ENCODE measurements at regions not wholly inside any gene's neighbourhood (a gene's known extent, or its start where the extent isn't known, plus 50 kb on each side); places are given as distances from the start of the nearest gene placed in this dataset.

DNA sequence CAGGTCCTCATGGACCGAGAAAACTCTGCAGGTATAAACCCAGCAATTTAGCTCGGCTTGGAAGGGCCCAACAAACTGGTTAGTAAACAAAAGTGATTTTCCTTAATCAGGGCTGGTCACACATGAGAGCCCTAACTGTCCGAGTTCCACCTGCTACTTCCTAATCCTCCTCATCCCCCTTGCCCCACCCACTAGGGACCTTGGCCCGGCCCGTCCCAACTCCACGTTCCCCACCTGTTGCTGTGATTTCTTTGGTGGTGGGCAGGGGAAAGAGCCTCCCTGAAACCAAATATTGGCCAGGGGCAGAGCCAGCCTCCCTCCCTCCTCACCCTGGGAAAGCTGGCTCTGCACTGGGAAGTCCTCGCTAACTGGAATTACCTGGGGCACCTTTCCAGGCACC is 304.2 kb upstream of the PROX1 start:
- Histone ChIP-seq H3K4me1 (no peaks in the 10 kb centered on the region), H3K27me3 (ENCODE audit: control insufficient read depth, insufficient read depth, low read length) (no peaks in the 10 kb centered on the region)

DNA sequence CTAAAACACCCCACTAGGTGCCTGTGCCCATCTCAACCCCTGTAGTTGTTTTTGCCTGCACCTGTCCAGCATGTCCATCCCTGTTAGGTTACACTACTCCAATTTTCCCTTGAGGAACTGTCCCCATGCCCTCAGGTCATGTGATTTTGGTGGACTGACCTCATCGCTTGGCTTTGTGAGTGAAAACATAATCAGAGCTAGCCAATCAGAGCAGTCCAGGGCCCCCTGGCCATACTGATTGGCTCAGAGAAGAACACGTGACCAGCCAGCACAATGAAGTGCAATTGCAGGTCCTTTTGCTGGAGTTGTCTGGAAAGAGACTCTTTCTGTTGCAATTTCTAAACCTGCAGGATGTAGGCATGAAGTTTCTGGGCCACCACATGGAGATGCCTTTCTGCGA is 303.3 kb upstream of the PROX1 start:
- Histone ChIP-seq H3K27me3 (ENCODE audit: control insufficient read depth, insufficient read depth, low read length) (no peaks in the 10 kb centered on the region), H3K79me2 (no peaks in the 10 kb centered on the region), H3K36me3 (ENCODE audit: control insufficient read depth, insufficient read depth, low read length) (no peaks in the 10 kb centered on the region), H3K9ac (no peak overlapping the region), H3K4me2 (ENCODE audit: low read length) (no peak overlapping the region), H3K4me3 (ENCODE audit: low read depth, low read length) (no peak overlapping the region), H2AFZ (no peak overlapping the region), H3K4me1 (no peaks in the 10 kb centered on the region), H3K9me3 (ENCODE audit: control insufficient read depth, low read length) (no peaks in the 10 kb centered on the region), H3K27ac (no peak overlapping the region)
- TF ChIP-seq, protein P1, sequence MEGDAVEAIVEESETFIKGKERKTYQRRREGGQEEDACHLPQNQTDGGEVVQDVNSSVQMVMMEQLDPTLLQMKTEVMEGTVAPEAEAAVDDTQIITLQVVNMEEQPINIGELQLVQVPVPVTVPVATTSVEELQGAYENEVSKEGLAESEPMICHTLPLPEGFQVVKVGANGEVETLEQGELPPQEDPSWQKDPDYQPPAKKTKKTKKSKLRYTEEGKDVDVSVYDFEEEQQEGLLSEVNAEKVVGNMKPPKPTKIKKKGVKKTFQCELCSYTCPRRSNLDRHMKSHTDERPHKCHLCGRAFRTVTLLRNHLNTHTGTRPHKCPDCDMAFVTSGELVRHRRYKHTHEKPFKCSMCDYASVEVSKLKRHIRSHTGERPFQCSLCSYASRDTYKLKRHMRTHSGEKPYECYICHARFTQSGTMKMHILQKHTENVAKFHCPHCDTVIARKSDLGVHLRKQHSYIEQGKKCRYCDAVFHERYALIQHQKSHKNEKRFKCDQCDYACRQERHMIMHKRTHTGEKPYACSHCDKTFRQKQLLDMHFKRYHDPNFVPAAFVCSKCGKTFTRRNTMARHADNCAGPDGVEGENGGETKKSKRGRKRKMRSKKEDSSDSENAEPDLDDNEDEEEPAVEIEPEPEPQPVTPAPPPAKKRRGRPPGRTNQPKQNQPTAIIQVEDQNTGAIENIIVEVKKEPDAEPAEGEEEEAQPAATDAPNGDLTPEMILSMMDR (IDR thresholded peaks at IDR 0.05), result no peak

More for the DNA sequence above, 304.2 kb upstream of the PROX1 start:
- Histone ChIP-seq H3K36me3 (ENCODE audit: control insufficient read depth, insufficient read depth, low read length) (no peaks in the 10 kb centered on the region), H3K9me3 (ENCODE audit: control insufficient read depth, low read length) (no peaks in the 10 kb centered on the region), H3K4me3 (ENCODE audit: low read depth, low read length) (no peak overlapping the region), H3K9ac (no peak overlapping the region), H2AFZ (no peak overlapping the region), H3K4me2 (ENCODE audit: low read length) (no peak overlapping the region), H3K27ac (no peak overlapping the region), H3K79me2 (no peaks in the 10 kb centered on the region)
- TF ChIP-seq, protein P1 (IDR thresholded peaks at IDR 0.05), result no peak

DNA sequence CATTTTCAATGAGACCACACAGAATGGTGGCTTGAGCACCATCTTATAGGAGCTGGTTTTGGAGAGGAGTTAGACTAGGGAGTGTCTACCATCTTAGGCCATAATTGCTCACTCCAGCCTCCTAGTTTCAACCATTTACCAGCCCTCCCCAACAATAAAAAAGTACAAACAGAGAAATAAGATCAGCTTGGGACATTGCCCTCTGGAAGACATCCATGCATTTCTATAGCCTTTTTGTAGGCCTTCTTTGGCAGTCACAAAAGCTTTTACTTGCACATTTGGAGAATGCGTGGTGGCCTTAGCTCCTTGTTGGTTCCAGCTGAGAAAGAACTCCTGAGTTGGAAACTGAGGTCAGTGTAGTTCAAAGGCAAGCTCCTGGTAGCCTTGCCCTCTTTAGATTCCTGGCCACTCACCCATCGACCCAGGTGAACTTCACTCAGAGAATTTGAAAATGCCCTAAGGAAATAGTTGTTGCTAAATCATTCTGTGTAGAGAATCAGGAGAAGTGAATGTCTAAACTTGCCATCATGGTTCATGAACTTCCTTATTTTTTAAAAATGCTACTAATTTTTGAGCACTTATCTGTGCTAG is 301.7 kb upstream of the PROX1 start:
- Histone ChIP-seq H3K79me2 (no peaks in the 10 kb centered on the region), H3K36me3 (ENCODE audit: control insufficient read depth, insufficient read depth, low read length) (no peaks in the 10 kb centered on the region), H3K4me2 (ENCODE audit: low read length) (no peak overlapping the region), H3K4me1 (no peaks in the 10 kb centered on the region), H2AFZ (no peak overlapping the region), H3K9ac (no peak overlapping the region), H3K27ac (no peak overlapping the region), H3K27me3 (ENCODE audit: control insufficient read depth, insufficient read depth, low read length) (no peaks in the 10 kb centered on the region), H3K9me3 (ENCODE audit: control insufficient read depth, low read length) (no peaks in the 10 kb centered on the region), H3K4me3 (ENCODE audit: low read depth, low read length) (no peak overlapping the region)
- TF ChIP-seq, protein P1 (IDR thresholded peaks at IDR 0.05), result no peak

DNA sequence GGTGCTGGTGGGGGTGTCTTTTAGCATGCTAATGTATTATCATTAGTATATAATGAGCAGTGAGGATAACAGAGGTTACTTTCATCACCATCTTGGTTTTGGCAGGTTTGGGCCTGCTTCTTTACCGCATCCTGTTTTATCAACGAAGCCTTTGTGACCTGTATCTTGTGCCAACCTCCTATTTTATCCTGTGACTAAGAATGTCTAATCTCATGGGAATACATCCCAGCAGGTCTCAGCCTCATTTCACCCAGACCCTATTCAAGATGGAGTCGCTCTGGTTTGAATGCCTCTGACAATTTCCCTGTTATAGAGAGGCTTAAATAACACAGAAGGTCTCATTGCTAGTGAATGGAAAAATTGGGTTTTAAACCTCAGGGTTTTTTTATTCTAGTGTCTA is 300.8 kb upstream of the PROX1 start:
- no peak overlapping the region for H3K9ac ChIP-seq
- no peak overlapping the region for H3K4me2 ChIP-seq (ENCODE audit: low read length)
- H3K79me2 ChIP-seq, result no peaks in the 10 kb centered on the region
- H3K27ac ChIP-seq, result no peak overlapping the region
- H3K4me3 ChIP-seq (ENCODE audit: low read depth, low read length), result no peak overlapping the region
- H3K4me1 ChIP-seq, result no peaks in the 10 kb centered on the region
- TF ChIP-seq, protein P1 (IDR thresholded peaks at IDR 0.05), result no peak
- H3K27me3 ChIP-seq (ENCODE audit: control insufficient read depth, insufficient read depth, low read length), result no peaks in the 10 kb centered on the region
- no peaks in the 10 kb centered on the region for H3K9me3 ChIP-seq (ENCODE audit: control insufficient read depth, low read length)
- H2AFZ ChIP-seq, result no peak overlapping the region
- H3K36me3 ChIP-seq (ENCODE audit: control insufficient read depth, insufficient read depth, low read length), result no peaks in the 10 kb centered on the region

DNA sequence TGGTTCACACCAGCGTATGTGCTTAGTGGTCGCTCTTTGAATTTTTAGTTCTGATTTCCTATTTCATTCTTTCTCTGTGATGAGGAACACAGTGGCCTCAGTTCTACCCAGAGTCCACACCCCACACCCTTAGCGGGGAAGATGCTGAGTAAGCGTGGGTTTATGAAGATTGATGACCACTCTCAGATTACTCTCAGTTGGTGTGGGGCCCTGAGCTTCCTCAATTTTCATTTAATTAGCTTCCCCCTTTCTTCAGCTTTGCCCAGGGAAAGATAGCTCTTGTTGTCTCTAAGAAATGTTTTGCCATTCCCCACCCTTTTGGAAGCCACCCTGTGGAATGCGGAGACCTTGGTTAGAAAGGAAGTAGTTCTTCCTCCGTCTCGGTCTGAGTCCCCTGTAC is 299.9 kb upstream of the PROX1 start:
- TF ChIP-seq, protein P1 (IDR thresholded peaks at IDR 0.05), result no peak
- Histone ChIP-seq H3K4me1 (no peaks in the 10 kb centered on the region), H3K4me2 (ENCODE audit: low read length) (no peak overlapping the region), H3K9me3 (ENCODE audit: control insufficient read depth, low read length) (no peaks in the 10 kb centered on the region), H3K9ac (no peak overlapping the region), H3K27me3 (ENCODE audit: control insufficient read depth, insufficient read depth, low read length) (no peaks in the 10 kb centered on the region), H2AFZ (no peak overlapping the region), H3K36me3 (ENCODE audit: control insufficient read depth, insufficient read depth, low read length) (no peaks in the 10 kb centered on the region), H3K27ac (no peak overlapping the region), H3K4me3 (ENCODE audit: low read depth, low read length) (no peak overlapping the region), H3K79me2 (no peaks in the 10 kb centered on the region)
